DMS 273 treated with DMSO at 0.1 percent for 48 hours (cell line): ENCODE measurements at regions not wholly inside any gene's neighbourhood (a gene's known extent, or its start where the extent isn't known, plus 50 kb on each side); places are given as distances from the start of the nearest gene placed in this dataset.
"Not testable (repeated sequence)": the region's sequence is repeated elsewhere in the genome, so short reads cannot be mapped to it uniquely, and the experiment has no call there.

ENCODE experiments used
- DNase-seq: peaks from one replicate; lab custom pipeline; 2025; lab: John Stamatoyannopoulos, UW

DNA sequence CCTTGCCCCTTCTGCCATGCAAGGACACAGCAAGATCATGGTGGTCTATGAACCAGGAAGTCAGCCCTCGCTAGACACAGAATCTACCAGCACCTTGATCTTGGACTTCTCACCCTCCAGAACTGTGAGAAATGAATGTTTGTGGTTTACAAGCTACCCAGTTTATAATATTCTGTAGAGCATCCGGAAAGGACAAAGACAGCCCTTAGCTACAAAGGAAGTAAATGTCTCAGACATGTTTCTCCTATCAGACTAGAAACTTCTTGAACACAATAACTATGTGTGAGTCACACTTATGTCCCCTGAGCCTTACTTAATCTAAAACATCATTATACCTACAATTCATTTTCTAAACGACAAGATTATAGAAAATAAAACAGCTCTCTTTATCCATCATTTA lies 176.7 kb downstream of the KLHL28 start:
- DNase-seq = no peak

DNA sequence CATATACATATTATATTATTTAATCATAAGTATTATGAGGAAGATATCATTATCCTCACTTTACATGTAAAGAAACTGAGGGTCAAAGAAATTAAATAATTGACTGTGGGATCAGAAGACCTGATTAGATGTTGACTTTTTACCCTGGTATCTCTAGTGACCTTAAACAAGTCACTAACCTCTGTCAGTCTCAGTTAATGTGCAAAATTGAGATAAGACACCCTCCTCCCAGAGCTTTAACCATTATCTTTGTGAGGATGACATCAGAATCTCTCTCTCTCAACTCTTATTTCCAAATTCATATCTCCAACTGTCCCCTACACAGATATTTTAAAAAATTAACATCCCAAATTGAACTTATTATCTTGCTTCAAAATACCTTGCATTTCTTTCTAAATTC lies 177.8 kb downstream of the KLHL28 start:
- no peak for DNase-seq

DNA sequence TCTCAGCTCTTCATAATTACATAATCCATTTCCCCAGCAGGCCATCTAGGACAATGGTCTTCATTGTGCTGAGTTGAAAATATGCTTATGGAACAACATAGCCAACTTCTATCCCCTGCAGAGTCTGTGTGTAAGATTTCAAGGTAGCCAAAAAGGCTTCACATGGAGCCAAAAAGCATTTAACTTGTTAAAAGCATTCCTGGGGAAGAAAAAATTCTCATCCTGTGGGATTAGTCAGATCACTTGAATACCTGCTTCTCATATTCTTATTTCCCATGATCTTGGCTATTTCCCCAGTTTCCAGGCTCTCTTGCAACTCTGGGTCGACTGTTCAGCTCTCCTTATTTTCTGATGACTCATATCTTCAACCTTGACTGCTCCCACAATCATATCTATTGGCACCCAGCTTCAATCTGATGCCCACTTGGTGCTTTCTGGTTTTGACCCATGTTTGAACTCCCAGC lies 178.9 kb downstream of the KLHL28 start:
- no peak for DNase-seq

DNA sequence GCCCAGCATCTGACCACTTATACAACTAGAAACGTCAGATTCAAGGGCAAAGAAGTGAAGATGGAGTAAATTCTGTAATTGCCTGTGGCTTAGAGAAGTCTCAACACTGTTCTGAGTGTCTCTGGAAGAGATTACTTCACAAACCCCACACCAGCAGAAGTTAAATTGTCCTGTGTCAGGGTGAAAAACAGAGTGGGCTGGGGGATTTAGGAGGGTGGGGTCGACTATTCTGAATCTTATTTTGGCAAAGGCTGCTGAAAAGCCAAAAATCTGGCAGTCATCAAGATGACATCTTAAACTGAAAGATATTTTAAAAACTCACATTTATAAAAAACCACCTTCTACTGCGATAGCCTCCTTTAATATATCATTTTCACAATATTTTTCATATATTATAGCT lies 180.8 kb downstream of the KLHL28 start:
- DNase-seq = no peak

DNA sequence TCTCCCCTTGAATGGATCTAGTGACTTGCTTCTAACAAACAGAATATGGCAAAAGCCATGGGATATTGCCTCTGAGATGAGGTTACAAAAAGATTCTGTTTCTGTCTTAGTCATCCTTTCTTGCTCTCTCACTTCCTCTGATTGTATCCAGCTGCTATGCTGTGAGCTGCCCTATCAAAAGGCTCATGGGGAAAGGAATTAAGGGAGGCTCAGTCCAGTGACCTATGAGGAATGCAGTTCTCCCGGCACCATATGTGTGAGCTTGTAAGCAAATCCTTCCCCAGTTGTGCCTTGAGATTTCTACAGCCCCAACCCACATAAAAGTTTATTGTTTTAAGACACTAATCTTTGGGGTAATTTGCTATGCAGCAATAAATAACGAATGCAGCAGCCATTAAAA lies 183.1 kb downstream of the KLHL28 start:
- DNase-seq = no peak

DNA sequence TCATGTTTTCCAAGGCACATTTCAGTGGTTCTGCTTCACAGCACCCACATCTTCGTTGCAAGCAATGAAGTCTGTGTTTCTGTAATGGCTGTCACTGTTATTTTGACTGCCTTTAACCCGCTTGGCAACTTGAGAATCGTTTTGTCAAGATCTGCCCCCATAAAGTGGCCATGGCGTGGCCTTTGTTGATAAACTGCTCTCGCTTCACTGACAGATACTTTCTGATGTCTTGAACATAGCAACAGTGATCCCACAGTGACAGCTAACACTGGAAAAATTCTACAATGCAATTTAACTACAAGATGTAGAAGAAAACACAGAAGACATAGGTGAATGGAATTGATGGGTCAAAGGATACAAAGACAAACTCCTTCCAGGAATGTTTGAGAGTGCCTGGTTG lies 184.2 kb downstream of the KLHL28 start:
- no peak for DNase-seq

DNA sequence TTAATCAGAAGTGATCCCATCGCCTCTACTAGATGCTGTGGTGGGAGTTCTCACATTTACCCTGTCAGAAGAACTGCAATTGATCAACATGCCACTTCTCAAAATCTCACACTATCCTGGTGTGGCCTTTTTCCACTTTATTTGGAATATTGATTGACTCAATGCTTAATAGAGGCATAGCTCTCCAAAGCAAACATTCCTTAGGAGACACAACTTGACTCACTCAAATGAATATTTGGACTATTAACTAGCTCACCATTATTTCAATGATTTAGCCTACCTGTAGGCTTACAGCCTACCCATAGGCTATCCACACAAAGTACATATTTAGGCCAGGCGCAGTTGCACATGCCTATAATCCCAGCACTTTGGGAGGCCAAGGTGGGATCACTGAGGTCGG lies 186.5 kb downstream of the KLHL28 start:
- no peak for DNase-seq

DNA sequence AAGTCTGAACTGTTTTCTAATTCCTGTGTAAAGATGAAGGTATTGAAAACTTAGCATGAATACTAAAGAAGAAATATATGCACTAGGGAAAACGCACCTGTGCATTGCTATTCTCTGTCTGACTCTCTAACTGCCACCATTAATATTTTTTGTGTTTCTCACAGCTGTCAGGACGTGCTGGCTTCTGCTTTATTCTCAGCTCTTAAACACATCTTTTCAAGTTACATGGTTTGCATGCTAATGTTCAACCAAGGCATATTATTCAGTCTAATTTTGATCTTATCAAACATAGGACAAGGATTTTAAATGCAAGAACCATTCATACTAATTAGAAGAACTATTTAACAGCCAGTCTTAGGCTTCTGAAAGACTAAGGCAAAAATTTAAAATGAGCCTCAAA lies 187.4 kb downstream of the KLHL28 start:
- DNase-seq = no peak

DNA sequence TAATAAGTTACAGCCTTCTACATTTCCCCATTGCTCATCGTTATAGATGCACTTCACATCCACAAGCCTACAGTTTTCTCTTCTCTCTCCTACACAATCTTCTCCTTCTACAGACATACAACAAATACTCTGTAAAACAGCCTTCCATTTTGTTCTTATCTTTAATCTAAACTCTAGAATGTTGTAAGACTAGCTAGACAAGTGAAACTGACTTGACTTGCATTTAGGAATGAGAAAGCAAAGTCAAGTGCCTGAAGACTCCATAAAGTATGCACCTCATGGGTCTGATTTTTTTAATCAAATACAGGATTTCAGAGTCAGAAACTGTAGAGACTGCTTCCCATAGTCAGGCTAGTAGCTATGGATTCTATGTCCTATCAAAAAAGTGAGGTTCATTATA lies 190.3 kb downstream of the KLHL28 start:
- no peak for DNase-seq

DNA sequence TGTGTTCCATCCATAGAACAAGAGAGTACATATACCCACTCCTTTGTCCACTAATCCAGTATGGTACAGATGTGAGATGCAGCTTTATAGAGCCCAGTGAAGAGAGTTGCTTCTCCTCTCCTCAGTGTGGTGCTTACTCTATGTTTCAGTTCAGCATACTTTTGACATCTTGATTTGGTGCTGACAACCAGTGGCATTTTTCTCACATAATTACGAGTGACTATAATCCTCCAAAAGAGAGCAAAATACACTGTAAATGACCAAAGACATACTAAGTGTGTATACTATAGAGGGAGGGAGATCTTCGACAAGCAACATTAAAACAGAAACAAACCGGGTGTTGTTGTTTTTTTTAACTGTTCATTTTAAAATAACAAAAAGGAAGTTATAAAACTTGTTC lies 191.5 kb downstream of the KLHL28 start:
- no peak for DNase-seq

DNA sequence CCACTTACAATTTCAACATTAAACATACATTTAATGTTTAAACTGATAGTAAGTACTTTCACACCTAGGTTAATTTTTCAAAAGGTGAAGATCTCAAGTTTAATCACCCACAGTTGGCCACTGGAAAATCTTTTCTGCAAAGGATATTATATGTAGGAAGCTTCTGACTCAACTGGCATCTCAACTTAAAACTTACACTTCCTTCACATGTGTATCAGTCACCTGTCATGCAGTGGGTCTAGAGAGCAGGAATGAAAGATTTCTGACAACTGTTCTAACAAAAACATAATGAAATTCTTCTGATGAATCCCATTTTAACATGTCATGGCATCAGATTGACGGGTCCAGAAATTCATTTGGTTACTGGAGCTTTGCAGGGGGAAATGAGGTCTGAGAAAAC lies 192.8 kb downstream of the KLHL28 start:
- DNase-seq = no peak

DNA sequence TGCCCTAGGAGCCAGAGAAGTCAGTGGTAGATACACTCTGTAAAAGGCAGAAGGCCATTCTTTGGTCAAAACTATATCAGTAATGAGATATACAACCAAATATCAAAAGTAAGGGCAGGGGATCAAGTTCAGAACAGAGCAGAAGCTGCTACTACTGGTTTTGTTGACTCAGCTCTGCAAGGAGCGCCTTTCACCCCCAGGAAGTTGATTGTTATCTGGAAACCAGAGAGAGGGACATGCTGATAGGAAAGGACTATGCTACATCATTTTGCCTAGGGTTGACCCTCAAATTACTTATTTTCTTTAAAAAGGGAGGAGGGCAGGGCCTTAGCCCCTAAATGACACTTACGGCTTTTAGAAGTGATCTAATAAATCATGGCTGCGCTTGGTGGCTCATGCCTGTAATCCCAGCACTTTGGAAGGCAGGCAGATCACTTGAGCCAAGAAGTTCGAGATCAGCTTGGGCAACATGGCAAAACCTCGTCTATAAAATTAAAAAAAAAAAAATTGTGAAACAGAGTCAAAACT lies 194.0 kb downstream of the KLHL28 start:
- DNase-seq = no peak

DNA sequence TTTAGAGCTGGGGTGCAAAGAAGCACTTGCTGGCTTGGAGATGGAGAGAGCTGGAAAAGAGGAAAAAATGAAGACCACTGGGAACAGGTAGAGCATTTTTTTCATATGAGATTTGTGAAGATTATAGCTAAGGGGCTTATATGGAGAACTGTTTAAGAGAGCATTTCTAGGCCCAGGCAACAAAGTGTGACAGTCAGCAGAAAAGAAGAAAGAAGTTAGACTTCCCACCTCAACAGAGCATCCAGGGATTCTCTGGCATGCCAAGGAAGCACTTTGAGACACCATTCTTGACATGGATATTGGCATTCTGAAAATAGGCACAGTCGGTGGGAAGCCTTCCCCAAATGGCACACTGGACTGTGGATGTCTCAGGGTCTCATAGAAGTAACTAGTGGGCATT lies 195.5 kb downstream of the KLHL28 start:
- no peak for DNase-seq

DNA sequence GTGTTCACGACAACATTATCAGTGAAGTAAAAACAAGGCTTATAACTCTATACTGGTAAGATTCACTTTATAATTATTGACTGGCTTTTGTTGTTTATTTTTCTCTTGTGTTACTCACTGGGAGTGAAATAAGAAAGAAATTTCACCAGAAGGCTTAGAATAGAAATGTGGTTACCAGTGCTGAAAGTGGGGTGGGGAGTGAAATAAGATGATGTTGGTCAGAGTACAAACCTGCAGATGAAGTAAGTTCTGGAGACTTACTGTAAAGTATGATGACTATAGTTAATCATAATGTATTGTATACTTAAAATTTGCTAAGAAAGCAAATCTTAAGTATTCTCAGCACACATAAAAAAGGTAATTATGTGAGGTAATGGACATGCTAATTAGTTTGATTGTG lies 198.4 kb downstream of the KLHL28 start:
- no peak for DNase-seq

DNA sequence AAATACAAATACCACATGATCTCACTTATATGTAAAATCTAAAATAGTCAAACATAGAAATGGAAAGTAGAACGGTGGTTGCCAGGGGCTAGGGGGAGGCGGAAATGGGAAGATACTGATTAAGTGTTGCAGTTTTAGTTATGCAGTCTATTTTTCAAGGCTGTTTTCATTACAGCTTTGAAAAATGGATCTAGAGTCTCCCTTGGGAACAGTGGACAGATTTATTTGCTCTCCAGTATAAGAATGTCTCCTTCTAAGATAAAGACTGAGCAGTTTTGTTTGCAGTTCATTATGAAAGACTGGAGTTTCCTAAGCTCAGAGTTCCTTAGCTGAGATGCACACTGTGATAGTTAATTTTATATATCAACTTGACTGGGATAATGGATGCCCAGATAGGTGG lies 202.5 kb downstream of the KLHL28 start:
- no peak for DNase-seq

DNA sequence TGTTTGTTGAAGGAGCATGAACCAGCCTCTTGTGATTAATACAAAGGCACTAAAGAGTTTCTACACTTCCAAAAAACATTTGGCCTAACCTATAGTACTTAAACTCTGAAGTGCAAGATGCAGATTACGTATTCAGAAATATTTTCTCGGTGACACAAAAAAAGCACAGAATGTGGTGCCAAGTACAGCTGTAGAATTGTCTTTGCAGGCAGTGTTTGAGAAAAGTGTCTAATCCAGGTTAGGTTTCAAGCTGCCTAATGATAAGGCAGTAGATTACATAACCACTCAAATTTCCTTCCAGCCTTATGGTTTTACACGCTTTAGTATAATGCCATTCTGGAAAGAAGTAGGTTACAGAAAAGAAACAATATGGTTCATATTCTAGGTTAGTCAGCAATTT lies 205.2 kb downstream of the KLHL28 start:
- no peak for DNase-seq

DNA sequence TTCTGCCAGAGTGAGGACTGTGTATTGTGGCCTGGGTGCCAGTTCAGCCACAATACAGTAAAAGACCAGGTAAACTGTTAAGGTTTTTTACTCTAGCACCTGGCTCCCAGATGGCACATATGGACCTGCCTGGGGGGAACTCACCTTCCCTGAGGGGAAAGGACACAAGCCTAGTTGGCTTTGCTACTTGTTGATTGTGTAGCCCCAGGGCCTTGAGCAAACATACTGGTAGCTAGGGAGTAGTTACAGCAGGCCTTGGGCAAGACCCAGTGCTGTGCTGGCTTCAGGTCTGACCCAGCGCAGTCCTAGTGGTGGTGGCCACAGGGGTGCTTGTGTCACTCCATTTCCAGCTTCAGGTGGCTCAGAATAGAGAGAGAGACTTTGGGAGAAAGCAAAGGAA lies 216.4 kb downstream of the KLHL28 start:
- DNase-seq = no peak

DNA sequence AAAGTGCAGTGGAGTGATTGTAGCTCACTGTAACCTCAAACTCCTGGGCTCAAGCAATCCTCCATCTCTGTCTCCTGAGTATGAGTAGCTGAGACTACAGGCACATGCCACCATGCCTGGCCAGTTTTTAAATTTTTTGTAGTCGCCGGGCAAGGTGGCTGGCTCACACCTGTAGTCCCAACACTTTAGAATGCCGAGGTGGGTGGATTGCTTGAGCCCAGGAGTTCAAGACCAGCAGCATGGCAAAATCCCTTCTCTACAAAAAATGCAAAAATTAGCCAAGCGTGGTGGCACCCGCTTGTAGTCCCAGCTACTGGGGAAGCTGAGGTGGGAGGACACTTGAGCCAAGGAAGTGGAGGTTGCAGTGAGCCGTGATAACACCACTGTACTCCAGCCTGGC lies 219.5 kb downstream of the KLHL28 start:
- no peak for DNase-seq

DNA sequence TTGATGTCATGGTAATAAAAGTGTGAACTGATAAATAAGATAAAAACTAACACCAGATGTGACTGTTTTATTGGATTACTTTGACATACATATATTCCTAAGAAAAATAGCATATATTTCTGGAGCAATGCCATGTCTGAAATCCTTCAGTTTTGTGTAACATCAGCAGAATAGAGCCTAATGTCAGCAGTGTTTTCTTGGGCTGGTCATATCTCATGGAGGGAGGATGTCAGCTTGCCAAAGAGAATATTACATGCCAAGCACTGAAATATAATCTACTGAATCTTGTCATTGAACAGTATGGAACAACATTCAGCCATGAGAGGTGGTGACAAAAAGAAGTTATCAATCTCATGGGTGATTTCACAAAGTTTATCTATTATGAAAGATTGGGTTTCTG lies 220.3 kb downstream of the KLHL28 start:
- DNase-seq = no peak

DNA sequence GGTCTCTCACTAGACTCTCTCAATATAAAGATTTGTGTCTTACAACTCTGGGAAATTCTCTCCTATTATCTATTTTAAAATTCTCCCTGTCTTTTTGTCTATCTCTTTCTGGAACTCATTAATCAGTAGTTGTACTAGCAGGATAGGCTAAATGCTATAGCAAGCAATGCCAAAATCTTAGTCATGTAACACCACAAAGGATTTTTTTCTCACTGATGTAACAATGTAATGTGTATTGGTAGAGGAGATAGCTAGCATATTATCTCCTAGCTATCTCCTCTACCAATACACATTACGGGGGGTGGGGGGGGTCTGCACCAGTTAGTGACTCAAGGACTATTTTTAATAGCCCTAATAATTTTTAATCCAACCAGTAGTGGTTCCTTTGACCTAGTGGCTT lies 225.4 kb downstream of the KLHL28 start:
- DNase-seq = no peak

DNA sequence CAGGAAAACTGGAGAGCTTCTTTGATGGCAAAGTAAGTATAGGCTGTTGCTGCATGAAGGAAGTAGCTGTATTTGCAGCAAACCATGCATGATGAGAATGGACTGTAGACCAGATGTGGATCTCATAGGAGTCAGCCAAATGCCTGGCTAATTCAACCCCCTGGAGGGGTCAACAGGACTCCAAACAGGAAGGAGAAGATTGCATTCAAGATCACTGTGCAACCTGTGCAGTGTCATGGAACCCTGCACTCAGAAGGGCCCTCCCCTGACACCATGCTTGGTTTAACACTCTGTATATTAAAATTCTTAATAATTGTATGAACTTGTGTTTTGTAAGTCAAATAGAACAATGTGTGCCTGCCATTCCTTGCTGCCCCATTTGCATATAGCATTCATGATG lies 225.1 kb upstream of the FSCB start:
- no peak for DNase-seq

DNA sequence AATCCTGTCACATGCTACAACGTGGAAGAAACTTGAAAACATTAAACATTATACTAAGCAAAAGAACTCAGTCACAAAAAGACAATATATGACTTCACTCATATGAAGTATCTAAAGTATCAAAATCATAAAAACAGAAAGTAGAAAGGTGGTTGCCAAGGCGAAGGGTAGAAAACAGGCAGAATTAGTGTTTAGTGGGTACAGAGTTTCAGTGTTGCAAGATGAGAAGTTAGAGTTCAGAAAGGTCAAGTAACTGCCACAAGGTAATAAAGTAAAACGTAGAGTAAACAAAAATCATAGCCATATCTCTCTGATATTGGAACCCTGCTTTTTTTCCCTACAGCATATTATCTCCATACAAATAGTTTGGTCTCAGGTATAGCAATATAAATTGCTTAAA lies 223.8 kb upstream of the FSCB start:
- DNase-seq = no peak

DNA sequence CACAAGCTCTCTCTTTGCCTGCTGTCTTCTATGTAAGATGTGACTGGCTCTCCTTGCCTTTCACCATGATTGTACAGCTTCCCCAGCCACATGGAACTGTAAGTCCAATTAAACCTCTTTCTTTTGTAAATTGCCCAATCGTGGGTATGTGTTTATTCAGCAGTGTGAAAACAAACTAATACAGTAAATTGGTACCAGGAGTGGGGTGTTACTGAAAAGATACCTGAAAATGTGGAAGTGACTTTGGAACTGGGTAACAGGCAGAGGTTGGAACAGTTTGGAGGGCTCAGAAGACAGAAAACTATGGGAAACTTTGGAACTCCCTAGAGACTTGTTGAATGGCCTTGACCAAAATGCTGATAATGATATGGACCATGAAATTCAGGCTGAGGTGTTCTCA lies 214.3 kb upstream of the FSCB start:
- DNase-seq = not testable (repeated sequence)

DNA sequence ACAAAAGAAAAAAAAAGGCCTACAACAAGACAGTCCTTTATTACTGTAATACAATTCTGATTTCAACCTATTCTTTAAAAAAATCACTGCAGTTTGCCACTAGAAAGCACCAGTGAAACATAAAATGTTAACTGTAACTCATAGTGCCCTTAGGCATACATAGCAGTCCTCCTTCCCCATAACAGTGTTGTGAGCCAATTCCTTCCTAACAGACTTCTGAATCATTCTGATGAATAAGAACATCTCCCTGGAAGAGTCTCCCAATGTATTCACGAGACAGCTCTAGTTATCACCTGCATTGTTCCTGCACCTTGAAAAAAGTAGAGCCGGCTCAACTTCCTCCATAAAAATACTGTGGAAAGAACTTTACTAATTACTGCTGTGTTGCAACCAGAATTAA lies 213.6 kb upstream of the FSCB start:
- DNase-seq = no peak
